SU-DHL-6 (cell line): ENCODE measurements at regions not wholly inside any gene's neighbourhood (a gene's known extent, or its start where the extent isn't known, plus 50 kb on each side); places are given as distances from the start of the nearest gene placed in this dataset.

Experiments used
- CTCF ChIP-seq: fragments of 200-600 bp; sonication (generic); IDR thresholded peaks from one replicate; pipeline ENCODE4 v1.5.1; 2017; ENCODE audit warnings: antibody characterized with exemption, mild to moderate bottlenecking, low read length, moderate library complexity; ENCODE audit not compliant: insufficient read depth, poor library complexity, severe bottlenecking
- EZH2phosphoT487 ChIP-seq: fragments of 200-600 bp; sonication (generic), shearing (Covaris generic); conservative IDR thresholded peaks from 2 replicates; pipeline ENCODE4 v1.6.1; 2018; ENCODE audit warnings: mild to moderate bottlenecking, antibody characterized with exemption, low read length, moderate library complexity, mixed read lengths

- TF ChIP-seq CTCF: no peak
- TF ChIP-seq EZH2phosphoT487: no peak
These were observed 112.2 kb upstream of the REG3G start for GRCh38 chr2:78913257-78913656.
